Loucy (cell line): ENCODE measurements at regions not wholly inside any gene's neighbourhood (a gene's known extent, or its start where the extent isn't known, plus 50 kb on each side); places are given as distances from the start of the nearest gene placed in this dataset.

ENCODE experiments used
- H2AFZ ChIP-seq: fragments of 200-600 bp; sonication (generic); 2 replicates; pipeline ENCODE4 v1.6.0; 2016; ENCODE audit warnings: antibody characterized with exemption, mild to moderate bottlenecking, low read length, moderate library complexity
- H3F3A ChIP-seq: fragments of 200-600 bp; 2 replicates; pipeline ENCODE4 v1.6.0; 2016; ENCODE audit warnings: antibody characterized with exemption, low read depth, mild to moderate bottlenecking
- H3K27me3 ChIP-seq: fragments of 200-600 bp; sonication (generic); 2 replicates; pipeline ENCODE4 v1.6.1; 2014; ENCODE audit warnings: low read length, mild to moderate bottlenecking; ENCODE audit not compliant: insufficient read depth, poor library complexity, severe bottlenecking
- H3K36me3 ChIP-seq: fragments of 200-600 bp; sonication (generic); 2 replicates; pipeline ENCODE4 v1.6.1; 2016; ENCODE audit warnings: low read length; ENCODE audit not compliant: insufficient read depth
- H3K4me1 ChIP-seq: fragments of 200-600 bp; sonication (generic); 2 replicates; pipeline ENCODE4 v1.5.1; 2014; ENCODE audit warnings: low read length, mild to moderate bottlenecking; ENCODE audit not compliant: insufficient read depth, poor library complexity, severe bottlenecking
- H3K4me2 ChIP-seq: fragments of 200-600 bp; sonication (generic); 2 replicates; pipeline ENCODE4 v1.6.0; 2014; ENCODE audit warnings: antibody characterized with exemption, low read length, low read depth, mild to moderate bottlenecking; ENCODE audit not compliant: poor library complexity, severe bottlenecking
- H3K4me3 ChIP-seq: fragments of 200-600 bp; sonication (generic); 2 replicates; pipeline ENCODE4 v1.5.1; 2014; ENCODE audit warnings: low read length, mild to moderate bottlenecking, mixed read lengths; ENCODE audit not compliant: poor library complexity, severe bottlenecking
- H3K79me2 ChIP-seq: fragments of 200-600 bp; sonication (generic); 2 replicates; pipeline ENCODE4 v1.6.1; 2014; ENCODE audit warnings: low read length; ENCODE audit not compliant: insufficient read depth
- H3K9ac ChIP-seq: fragments of 200-600 bp; sonication (generic); 2 replicates; pipeline ENCODE4 v1.6.0; 2014; ENCODE audit warnings: mild to moderate bottlenecking, low read depth, low read length, moderate library complexity; ENCODE audit not compliant: poor library complexity, severe bottlenecking
- H3K9me2 ChIP-seq: fragments of 200-600 bp; sonication (generic); replicated peaks from 2 replicates; pipeline ENCODE4 v1.6.1; 2016; ENCODE audit warnings: low read depth, low read length, mixed read lengths
- H3K9me3 ChIP-seq: fragments of 200-600 bp; sonication (generic); 2 replicates; pipeline ENCODE4 v1.6.1; 2014; ENCODE audit warnings: mild to moderate bottlenecking, antibody characterized with exemption, low read length, low read depth; ENCODE audit not compliant: insufficient read depth
- H4K20me1 ChIP-seq: fragments of 200-600 bp; sonication (generic); 2 replicates; pipeline ENCODE4 v1.6.0; 2014; ENCODE audit warnings: antibody characterized with exemption, low read length, mild to moderate bottlenecking; ENCODE audit not compliant: insufficient read depth, poor library complexity, severe bottlenecking
- EZH2phosphoT487 ChIP-seq: fragments of 200-600 bp; IDR thresholded peaks from 2 replicates; pipeline ENCODE4 v1.6.1; 2018; ENCODE audit warnings: antibody characterized with exemption, mild to moderate bottlenecking, moderate library complexity, borderline replicate concordance
- TF ChIP-seq, protein P1 (sequence below): fragments of 200-600 bp; sonication (generic); conservative IDR thresholded peaks from 2 replicates; pipeline ENCODE4 v1.5.1; 2014; ENCODE audit warnings: mild to moderate bottlenecking, antibody characterized with exemption, low read length

- TF ChIP-seq, protein P1, sequence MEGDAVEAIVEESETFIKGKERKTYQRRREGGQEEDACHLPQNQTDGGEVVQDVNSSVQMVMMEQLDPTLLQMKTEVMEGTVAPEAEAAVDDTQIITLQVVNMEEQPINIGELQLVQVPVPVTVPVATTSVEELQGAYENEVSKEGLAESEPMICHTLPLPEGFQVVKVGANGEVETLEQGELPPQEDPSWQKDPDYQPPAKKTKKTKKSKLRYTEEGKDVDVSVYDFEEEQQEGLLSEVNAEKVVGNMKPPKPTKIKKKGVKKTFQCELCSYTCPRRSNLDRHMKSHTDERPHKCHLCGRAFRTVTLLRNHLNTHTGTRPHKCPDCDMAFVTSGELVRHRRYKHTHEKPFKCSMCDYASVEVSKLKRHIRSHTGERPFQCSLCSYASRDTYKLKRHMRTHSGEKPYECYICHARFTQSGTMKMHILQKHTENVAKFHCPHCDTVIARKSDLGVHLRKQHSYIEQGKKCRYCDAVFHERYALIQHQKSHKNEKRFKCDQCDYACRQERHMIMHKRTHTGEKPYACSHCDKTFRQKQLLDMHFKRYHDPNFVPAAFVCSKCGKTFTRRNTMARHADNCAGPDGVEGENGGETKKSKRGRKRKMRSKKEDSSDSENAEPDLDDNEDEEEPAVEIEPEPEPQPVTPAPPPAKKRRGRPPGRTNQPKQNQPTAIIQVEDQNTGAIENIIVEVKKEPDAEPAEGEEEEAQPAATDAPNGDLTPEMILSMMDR = no peak
- no peak for TF ChIP-seq EZH2phosphoT487
- H3K27me3 ChIP-seq = peaks cover 31% of the 10 kb centered on the region
- no peaks in the 10 kb centered on the region for H3K36me3 ChIP-seq
Measured at GRCh38 chr1:34371829-34372532, 195.3 kb downstream of the C1orf94 start.

DNA sequence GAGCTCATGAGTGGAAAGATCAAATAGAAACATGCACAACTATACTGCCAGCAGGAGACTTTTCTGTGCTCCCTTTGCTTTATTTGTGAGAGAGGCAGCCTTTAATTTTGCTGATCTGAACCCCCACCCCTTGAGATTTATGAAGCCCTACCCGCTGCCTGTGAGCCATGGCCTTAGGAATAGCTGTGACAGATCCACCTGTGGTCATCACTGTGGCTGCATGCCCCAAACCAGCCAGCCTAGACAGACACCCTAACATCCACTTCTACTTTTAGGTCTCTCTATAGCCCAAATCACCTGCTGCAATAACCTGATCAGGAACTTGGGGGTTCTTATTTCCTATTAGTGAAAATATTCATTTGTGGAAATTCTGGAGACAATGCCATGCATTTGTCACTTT, 196.2 kb downstream of the C1orf94 start:
- no peaks in the 10 kb centered on the region for H4K20me1 ChIP-seq
- no peaks in the 10 kb centered on the region for H3K4me1 ChIP-seq
- no peaks in the 10 kb centered on the region for H3K9me2 ChIP-seq
- no peak overlapping the region for H3K4me2 ChIP-seq
- H3K4me3 ChIP-seq = no peak overlapping the region
- peaks cover 31% of the 10 kb centered on the region for H3K27me3 ChIP-seq
- H3K79me2 ChIP-seq = no peaks in the 10 kb centered on the region
- TF ChIP-seq EZH2phosphoT487 = no peak
- TF ChIP-seq, protein P1 = no peak
- no peaks in the 10 kb centered on the region for H3K9me3 ChIP-seq
- H3F3A ChIP-seq = no peaks in the 10 kb centered on the region
- no peak overlapping the region for H3K9ac ChIP-seq
- no peak overlapping the region for H2AFZ ChIP-seq
- H3K36me3 ChIP-seq = no peaks in the 10 kb centered on the region

More at GRCh38 chr1:34371829-34372532, 195.3 kb downstream of the C1orf94 start:
- Histone ChIP-seq H2AFZ (no peak overlapping the region), H4K20me1 (no peaks in the 10 kb centered on the region), H3K4me2 (no peak overlapping the region), H3K79me2 (no peaks in the 10 kb centered on the region), H3K9me2 (no peaks in the 10 kb centered on the region), H3F3A (no peaks in the 10 kb centered on the region), H3K4me3 (no peak overlapping the region), H3K9ac (no peak overlapping the region), H3K9me3 (no peaks in the 10 kb centered on the region), H3K4me1 (peaks cover 4% of the 10 kb centered on the region)

GRCh38 chr1:34373912-34374311, 197.2 kb downstream of the C1orf94 start:
- Histone ChIP-seq H3K79me2 (no peaks in the 10 kb centered on the region), H3K9me2 (no peaks in the 10 kb centered on the region), H3K9me3 (no peaks in the 10 kb centered on the region)

More at GRCh38 chr1:34373912-34374311, 197.2 kb downstream of the C1orf94 start:
- Histone ChIP-seq H3K36me3 (no peaks in the 10 kb centered on the region), H3K4me2 (no peak overlapping the region), H2AFZ (no peak overlapping the region), H3K27me3 (peaks cover 23% of the 10 kb centered on the region), H3F3A (no peaks in the 10 kb centered on the region), H3K4me3 (no peak overlapping the region), H3K9ac (no peak overlapping the region), H3K4me1 (no peaks in the 10 kb centered on the region), H4K20me1 (no peaks in the 10 kb centered on the region)
- TF ChIP-seq, protein P1 = no peak
